HK-2 (cell line): ENCODE measurements at regions not wholly inside any gene's neighbourhood (a gene's known extent, or its start where the extent isn't known, plus 50 kb on each side); places are given as distances from the start of the nearest gene placed in this dataset.

Experiments
- DNase-seq: peaks from one replicate; pipeline ENCODE4 v3.0.0-alpha.2; 2018; ENCODE audit not compliant: unreplicated experiment

- no peak for DNase-seq
These were observed 87.0 kb upstream of the HTR2A start for GRCh38 chr13:46983881-46984280.

- no peak for DNase-seq
These were observed 86.2 kb upstream of the HTR2A start for GRCh38 chr13:46982856-46983582.

- DNase-seq: no peak
These were observed 78.3 kb upstream of the HTR2A start for GRCh38 chr13:46975173-46975572.

GRCh38 chr13:46968450-46968849 lies 71.6 kb upstream of the HTR2A start:
- DNase-seq: no peak

- no peak for DNase-seq
These were observed 68.1 kb upstream of the HTR2A start for GRCh38 chr13:46964789-46965527.

- no peak for DNase-seq
These were observed 67.1 kb upstream of the HTR2A start for GRCh38 chr13:46963904-46964303.

- no peak for DNase-seq
These were observed 65.6 kb upstream of the HTR2A start for GRCh38 chr13:46962281-46962941.

- no peak for DNase-seq
These were observed 64.9 kb upstream of the HTR2A start for GRCh38 chr13:46961719-46962118.

GRCh38 chr13:46953941-46954340 lies 57.1 kb upstream of the HTR2A start:
- no peak for DNase-seq

GRCh38 chr13:46953331-46953730 lies 56.5 kb upstream of the HTR2A start:
- no peak for DNase-seq

GRCh38 chr13:46951516-46951915 lies 54.7 kb upstream of the HTR2A start:
- DNase-seq: no peak

- no peak for DNase-seq
These were observed 52.4 kb upstream of the HTR2A start for GRCh38 chr13:46949211-46949610.

GRCh38 chr13:46948338-46948737 lies 51.5 kb upstream of the HTR2A start:
- DNase-seq: no peak

- DNase-seq: no peak
These were observed 50.8 kb upstream of the HTR2A start for GRCh38 chr13:46947425-46948191.
